H9 (cell line): ENCODE measurements at regions not wholly inside any gene's neighbourhood (a gene's known extent, or its start where the extent isn't known, plus 50 kb on each side); places are given as distances from the start of the nearest gene placed in this dataset.

Experiments
- DNase-seq: peaks from one replicate; pipeline ENCODE4 v3.0.0-alpha.2; 2017
- H2AFZ ChIP-seq: one replicate; pipeline ENCODE4 v1.6.1; 2013; ENCODE audit warnings: mild to moderate bottlenecking, low read length, control low read depth, moderate library complexity
- H2AK5ac ChIP-seq: 2 replicates; pipeline ENCODE4 v1.6.1; 2013; ENCODE audit warnings: low read length, control low read depth, mixed read lengths; ENCODE audit not compliant: insufficient read length
- H2BK120ac ChIP-seq: one replicate; pipeline ENCODE4 v1.6.1; 2013; ENCODE audit warnings: low read depth, mild to moderate bottlenecking, low read length, control low read depth, inconsistent platforms; ENCODE audit not compliant: poor library complexity, severe bottlenecking
- H2BK12ac ChIP-seq: 2 replicates; pipeline ENCODE4 v1.6.1; 2013; ENCODE audit warnings: low read length, control low read depth, mixed read lengths, low read depth; ENCODE audit not compliant: insufficient read length
- H2BK15ac ChIP-seq: 2 replicates; pipeline ENCODE4 v1.6.1; 2013; ENCODE audit warnings: low read depth, low read length, control low read depth
- H2BK20ac ChIP-seq: one replicate; pipeline ENCODE4 v1.6.1; 2013; ENCODE audit warnings: low read depth, mild to moderate bottlenecking, low read length, control low read depth, inconsistent platforms; ENCODE audit not compliant: poor library complexity, severe bottlenecking
- H2BK5ac ChIP-seq: 2 replicates; pipeline ENCODE4 v1.6.1; 2013; ENCODE audit warnings: low read length, control low read depth, mixed read lengths; ENCODE audit not compliant: insufficient read length
- H3K14ac ChIP-seq: 2 replicates; pipeline ENCODE4 v1.6.1; 2013; ENCODE audit warnings: low read length, control low read depth; ENCODE audit not compliant: insufficient read depth
- H3K18ac ChIP-seq: 2 replicates; pipeline ENCODE4 v1.6.1; 2013; ENCODE audit warnings: low read depth, mild to moderate bottlenecking, mixed read lengths, low read length, control low read depth; ENCODE audit not compliant: insufficient read length
- H3K23ac ChIP-seq: 2 replicates; pipeline ENCODE4 v1.6.1; 2013; ENCODE audit warnings: low read length, control low read depth, mixed read lengths, low read depth; ENCODE audit not compliant: insufficient read length
- H3K23me2 ChIP-seq: 2 replicates; pipeline ENCODE4 v1.6.1; 2013; ENCODE audit warnings: low read depth, mild to moderate bottlenecking, mixed read lengths, low read length, control low read depth; ENCODE audit not compliant: insufficient read length, poor library complexity, severe bottlenecking
- H3K27ac ChIP-seq: 2 replicates; pipeline ENCODE4 v1.5.1; 2013; ENCODE audit warnings: low read length, control low read depth, mixed read lengths, low read depth; ENCODE audit not compliant: insufficient read length
- H3K27me3 ChIP-seq: 2 replicates; pipeline ENCODE4 v1.6.1; 2013; ENCODE audit warnings: low read length, control low read depth, inconsistent platforms; ENCODE audit not compliant: insufficient read depth
- H3K4ac ChIP-seq: 2 replicates; pipeline ENCODE4 v1.6.1; 2013; ENCODE audit warnings: low read depth, mild to moderate bottlenecking, control low read depth, inconsistent platforms, low read length, moderate library complexity
- H3K4me1 ChIP-seq: 2 replicates; pipeline ENCODE4 v1.6.1; 2013; ENCODE audit warnings: low read length, control low read depth, inconsistent platforms; ENCODE audit not compliant: insufficient read depth
- H3K4me2 ChIP-seq: 2 replicates; pipeline ENCODE4 v1.6.1; 2013; ENCODE audit warnings: low read length, control low read depth, mixed read lengths; ENCODE audit not compliant: insufficient read length, insufficient read depth
- H3K56ac ChIP-seq: 2 replicates; pipeline ENCODE4 v1.6.1; 2013; ENCODE audit warnings: low read depth, mild to moderate bottlenecking, mixed read lengths, low read length, control low read depth; ENCODE audit not compliant: insufficient read length
- H3K79me1 ChIP-seq: 2 replicates; pipeline ENCODE4 v1.6.1; 2013; ENCODE audit warnings: low read depth, mild to moderate bottlenecking, moderate library complexity, low read length, control low read depth, inconsistent platforms; ENCODE audit not compliant: insufficient read depth, poor library complexity, severe bottlenecking
- H3K79me2 ChIP-seq: 2 replicates; pipeline ENCODE4 v1.6.1; 2013; ENCODE audit warnings: low read length, control low read depth, inconsistent platforms; ENCODE audit not compliant: insufficient read depth
- H3K9ac ChIP-seq: 2 replicates; pipeline ENCODE4 v1.6.1; 2013; ENCODE audit warnings: low read length, control low read depth, mixed read lengths; ENCODE audit not compliant: insufficient read length; ENCODE audit errors: extremely low read depth
- H3K9me3 ChIP-seq: one replicate; pipeline ENCODE4 v1.6.1; 2013; ENCODE audit warnings: low read depth, low read length, inconsistent platforms; ENCODE audit not compliant: control insufficient read depth
- H3T11ph ChIP-seq: one replicate; pipeline ENCODE4 v1.6.1; 2013; ENCODE audit warnings: mild to moderate bottlenecking, low read length, control low read depth, inconsistent platforms
- H4K20me1 ChIP-seq: one replicate; pipeline ENCODE4 v1.6.1; 2013; ENCODE audit not compliant: control insufficient read depth, insufficient read length, insufficient read depth
- H4K5ac ChIP-seq: 2 replicates; pipeline ENCODE4 v1.6.1; 2013; ENCODE audit warnings: low read depth, mild to moderate bottlenecking, mixed read lengths, low read length, control low read depth; ENCODE audit not compliant: insufficient read length
- H4K8ac ChIP-seq: replicated peaks from 2 replicates; pipeline ENCODE4 v1.6.1; 2013; ENCODE audit warnings: low read length, control low read depth, mixed read lengths, low read depth; ENCODE audit not compliant: insufficient read length
- H4K91ac ChIP-seq: 2 replicates; pipeline ENCODE4 v1.6.1; 2013; ENCODE audit warnings: low read depth, mild to moderate bottlenecking, moderate library complexity, mixed read lengths, low read length, control low read depth; ENCODE audit not compliant: insufficient read length
- H3K27ac Mint-ChIP-seq, 3 experiments: 2 replicates in 2 of 3; 3 replicates in 1 of 3; pipeline ENCODE4 v1.8.0; 2020 to 2021; ENCODE audit warnings: mixed read lengths in 3 of 3, mild to moderate bottlenecking in 1 of 3, moderate library complexity in 1 of 3
- H3K27me3 Mint-ChIP-seq: 2 replicates; pipeline ENCODE4 v1.8.0; 2021; ENCODE audit warnings: low read depth, mild to moderate bottlenecking, moderate library complexity, mixed read lengths
- H3K36me3 Mint-ChIP-seq, 3 experiments: 2 replicates in 2 of 3; 3 replicates in 1 of 3; pipeline ENCODE4 v1.8.0; 2020 to 2021; ENCODE audit warnings: low read depth in 3 of 3, mixed read lengths in 3 of 3; ENCODE audit not compliant: insufficient read depth in 1 of 3
- H3K4me1 Mint-ChIP-seq, 2 experiments: 2 replicates each; pipeline ENCODE4 v1.8.0; 2020; ENCODE audit warnings: mixed read lengths in 2 of 2
- H3K4me3 Mint-ChIP-seq, 2 experiments: 2 replicates in 1 of 2; 3 replicates in 1 of 2; pipeline ENCODE4 v1.8.0; 2020 to 2021; ENCODE audit warnings: mild to moderate bottlenecking in 2 of 2, mixed read lengths in 2 of 2, moderate library complexity in 1 of 2
- H3K9me3 Mint-ChIP-seq, 2 experiments: 2 replicates in 1 of 2; 3 replicates in 1 of 2; pipeline ENCODE4 v1.8.0; 2020; ENCODE audit warnings: mild to moderate bottlenecking in 2 of 2, mixed read lengths in 2 of 2, moderate library complexity in 1 of 2
- CTCF ChIP-seq: fragments of 200-600 bp; sonication (generic); conservative IDR thresholded peaks from 3 replicates; pipeline ENCODE4 v1.8.0; 2021; ENCODE audit warnings: antibody characterized with exemption, mild to moderate bottlenecking
- WGBS: extraction: QIAGEN DNeasy Blood & Tissue Kit; methylation state at CpG from one replicate; pipeline ENCODE4 v1.1.7; 2013; ENCODE audit warnings: missing lambda C conversion rate, low lambda C conversion rate, mixed read lengths; ENCODE audit not compliant: insufficient read length; ENCODE audit errors: extremely low coverage; 5-methylcytosine and 5-hydroxymethylcytosine counted together

GRCh38 chr15:62428851-62429598 is 263.9 kb upstream of the C2CD4B start:
- H2BK120ac ChIP-seq, result no peak overlapping the region
- H3K23me2 ChIP-seq, result no peaks in the 10 kb centered on the region
- no peaks in the 10 kb centered on the region for H3K79me1 ChIP-seq
- no peaks in the 10 kb centered on the region for H4K20me1 ChIP-seq
- no peak for DNase-seq
- H4K8ac ChIP-seq, result no peak overlapping the region
- H2BK20ac ChIP-seq, result no peak overlapping the region
- Mint-ChIP-seq H3K4me3 (no peak overlapping the region), H3K27me3 (no peaks in the 10 kb centered on the region), H3K27ac (peak overlapping the region in 2 of 3 experiments; percentile 2 to 73; a peak in 3 of 7 replicates), H3K36me3 (no peaks in the 10 kb centered on the region), H3K9me3 (no peaks in the 10 kb centered on the region), H3K4me1 (peaks cover 18 to 19% of the 10 kb centered on the region in 2 experiments)
- no peak overlapping the region for H3K18ac ChIP-seq
- no peaks in the 10 kb centered on the region for H3K27me3 ChIP-seq
- H4K91ac ChIP-seq, result no peak overlapping the region
- TF ChIP-seq CTCF, result no peak
- H3K9ac ChIP-seq, result no peak overlapping the region
- H2AFZ ChIP-seq, result no peak overlapping the region
- H2BK12ac ChIP-seq, result no peak overlapping the region
- no peak overlapping the region for H3K14ac ChIP-seq
- no peak overlapping the region for H2BK15ac ChIP-seq
- H3K23ac ChIP-seq, result no peak overlapping the region
- H3K4me2 ChIP-seq, result no peak overlapping the region
- H3K56ac ChIP-seq, result no peak overlapping the region
- H3K4me1 ChIP-seq, result peaks cover 2% of the 10 kb centered on the region; the same call in 1 of the 2 replicates
- no peaks in the 10 kb centered on the region for H3K9me3 ChIP-seq
- no peak overlapping the region for H3T11ph ChIP-seq
- H2BK5ac ChIP-seq, result no peak overlapping the region
- WGBS, result no CpG with 5 or more reads among the region's 14 CpGs
- H4K5ac ChIP-seq, result no peak overlapping the region
- H3K27ac ChIP-seq, result no peak overlapping the region
- no peak overlapping the region for H3K4ac ChIP-seq
- no peaks in the 10 kb centered on the region for H3K79me2 ChIP-seq
- no peak overlapping the region for H2AK5ac ChIP-seq
